ENCODE measurements at regions not wholly inside any gene's neighbourhood (a gene's known extent, or its start where the extent isn't known, plus 50 kb on each side); places are given as distances from the start of the nearest gene placed in this dataset.
"Not testable (repeated sequence)": the region's sequence is repeated elsewhere in the genome, so short reads cannot be mapped to it uniquely, and the experiment has no call there.

DNA sequence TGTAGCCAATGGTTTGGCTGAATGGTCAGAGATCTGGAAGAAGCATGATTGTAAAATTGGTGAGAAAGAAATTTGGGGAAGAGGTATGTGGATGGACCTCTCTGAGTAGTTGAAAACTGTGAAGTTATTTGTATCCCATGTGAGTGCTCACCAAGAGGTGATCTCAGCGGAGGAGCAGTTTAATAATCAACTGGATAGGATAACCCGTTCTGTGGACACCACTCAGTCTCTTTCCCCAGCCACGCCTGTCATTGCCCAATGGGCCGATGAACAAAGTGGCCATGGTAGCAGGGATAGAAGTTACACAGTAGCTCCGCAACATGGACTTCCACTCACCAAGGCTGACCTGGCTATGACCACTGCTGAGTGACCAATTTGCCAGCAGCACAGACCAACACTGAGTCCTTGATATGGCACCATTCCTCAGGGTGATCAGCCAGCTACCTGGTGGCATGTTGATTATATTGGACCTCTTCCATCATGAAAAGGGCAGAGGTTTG is 257.4 kb upstream of the ATXN7L3B start:
- ATAC-seq, result no peak

DNA sequence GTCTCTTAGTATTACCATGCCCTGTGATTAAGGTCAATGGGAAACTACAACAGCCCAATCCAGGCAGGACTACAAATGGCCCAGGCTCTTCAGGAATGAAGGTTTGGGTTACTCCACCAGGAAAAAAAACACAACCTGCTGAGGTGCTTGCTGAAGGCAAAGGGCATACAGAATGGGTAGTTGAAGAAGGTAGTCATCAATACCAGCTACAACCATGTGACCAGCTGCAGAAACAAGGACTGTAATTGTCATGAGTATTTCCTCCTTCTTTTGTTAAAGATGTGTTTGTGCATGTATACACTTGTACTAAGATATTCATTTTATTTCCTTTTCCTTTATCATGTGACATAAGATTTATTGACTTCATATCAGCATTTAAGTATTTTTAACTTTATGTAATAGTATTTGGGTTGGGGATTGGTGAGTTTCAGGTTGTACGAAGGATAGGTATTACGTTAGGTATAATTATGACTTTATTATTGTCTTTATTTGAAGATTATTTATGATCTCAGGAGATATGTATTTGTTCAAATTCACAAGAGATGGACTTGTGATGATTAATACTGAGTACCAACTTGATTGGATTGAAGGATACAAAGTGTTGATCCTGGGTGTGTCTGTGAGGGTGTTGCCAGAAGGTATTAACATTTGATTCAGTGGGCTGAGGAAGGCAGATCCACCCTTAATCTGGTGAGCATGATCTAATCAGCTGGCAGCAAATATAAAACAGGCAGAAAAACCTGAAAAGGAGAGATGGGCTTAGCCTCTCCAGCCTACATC is 256.0 kb upstream of the ATXN7L3B start:
- H3K27ac ChIP-seq; H3K4me2 ChIP-seq; H3K4me3 ChIP-seq; DNase-seq (ENCODE audit: low read depth in 1 of 2, low spot score in 1 of 2); CTCF ChIA-PET; POLR2A ChIA-PET; H3K4me1 ChIP-seq; ATAC-seq: not testable (repeated sequence)
- WGBS (ENCODE audit: missing lambda C conversion rate), result 81% methylated on average over 2 of the region's 2 CpGs
- FAIRE-seq, result peak; percentile 73
- H3K9me3 ChIP-seq, result peaks cover 19% of the 10 kb centered on the region

More for the DNA sequence above, 257.4 kb upstream of the ATXN7L3B start:
- Histone ChIP-seq H3K27ac (no peak overlapping the region), H3K9me3 (peaks cover 24% of the 10 kb centered on the region), H3K4me1 (no peaks in the 10 kb centered on the region), H3K4me3 (no peak overlapping the region), H3K4me2 (no peak overlapping the region)
- DNase-seq (ENCODE audit: low read depth in 1 of 2, low spot score in 1 of 2) (no peak), FAIRE-seq (no peak)
- TF ChIP-seq, protein P1, sequence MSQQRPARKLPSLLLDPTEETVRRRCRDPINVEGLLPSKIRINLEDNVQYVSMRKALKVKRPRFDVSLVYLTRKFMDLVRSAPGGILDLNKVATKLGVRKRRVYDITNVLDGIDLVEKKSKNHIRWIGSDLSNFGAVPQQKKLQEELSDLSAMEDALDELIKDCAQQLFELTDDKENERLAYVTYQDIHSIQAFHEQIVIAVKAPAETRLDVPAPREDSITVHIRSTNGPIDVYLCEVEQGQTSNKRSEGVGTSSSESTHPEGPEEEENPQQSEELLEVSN (IDR thresholded peaks at IDR 0.05; ENCODE audit: borderline replicate concordance, low read depth), result no peak
- TF ChIP-seq CBX8 (IDR thresholded peaks at IDR 0.05) (no peak), HES2 (IDR thresholded peaks at IDR 0.05) (no peak), MAX (IDR thresholded peaks at IDR 0.05) (no peak), MAFK (IDR thresholded peaks at IDR 0.05; ENCODE audit: partially characterized antibody) (no peak), NFE2L2 (conservative IDR thresholded peaks at IDR 0.05; ENCODE audit: low read length) (no peak), HOXA7 (CRISPR knock-in tag; IDR thresholded peaks at IDR 0.05) (no peak), CEBPB (IDR thresholded peaks at IDR 0.05) (no peak), EP300 (IDR thresholded peaks at IDR 0.05) (no peak), PBX3 (IDR thresholded peaks at IDR 0.05) (no peak), RFX5 (IDR thresholded peaks at IDR 0.05) (no peak), KDM1A (IDR thresholded peaks at IDR 0.05; ENCODE audit: low read depth) (no peak), KDM5A (IDR thresholded peaks at IDR 0.05) (no peak), NR3C1 (IDR thresholded peaks at IDR 0.05) (no peak)
- TF ChIP-seq, protein P2, sequence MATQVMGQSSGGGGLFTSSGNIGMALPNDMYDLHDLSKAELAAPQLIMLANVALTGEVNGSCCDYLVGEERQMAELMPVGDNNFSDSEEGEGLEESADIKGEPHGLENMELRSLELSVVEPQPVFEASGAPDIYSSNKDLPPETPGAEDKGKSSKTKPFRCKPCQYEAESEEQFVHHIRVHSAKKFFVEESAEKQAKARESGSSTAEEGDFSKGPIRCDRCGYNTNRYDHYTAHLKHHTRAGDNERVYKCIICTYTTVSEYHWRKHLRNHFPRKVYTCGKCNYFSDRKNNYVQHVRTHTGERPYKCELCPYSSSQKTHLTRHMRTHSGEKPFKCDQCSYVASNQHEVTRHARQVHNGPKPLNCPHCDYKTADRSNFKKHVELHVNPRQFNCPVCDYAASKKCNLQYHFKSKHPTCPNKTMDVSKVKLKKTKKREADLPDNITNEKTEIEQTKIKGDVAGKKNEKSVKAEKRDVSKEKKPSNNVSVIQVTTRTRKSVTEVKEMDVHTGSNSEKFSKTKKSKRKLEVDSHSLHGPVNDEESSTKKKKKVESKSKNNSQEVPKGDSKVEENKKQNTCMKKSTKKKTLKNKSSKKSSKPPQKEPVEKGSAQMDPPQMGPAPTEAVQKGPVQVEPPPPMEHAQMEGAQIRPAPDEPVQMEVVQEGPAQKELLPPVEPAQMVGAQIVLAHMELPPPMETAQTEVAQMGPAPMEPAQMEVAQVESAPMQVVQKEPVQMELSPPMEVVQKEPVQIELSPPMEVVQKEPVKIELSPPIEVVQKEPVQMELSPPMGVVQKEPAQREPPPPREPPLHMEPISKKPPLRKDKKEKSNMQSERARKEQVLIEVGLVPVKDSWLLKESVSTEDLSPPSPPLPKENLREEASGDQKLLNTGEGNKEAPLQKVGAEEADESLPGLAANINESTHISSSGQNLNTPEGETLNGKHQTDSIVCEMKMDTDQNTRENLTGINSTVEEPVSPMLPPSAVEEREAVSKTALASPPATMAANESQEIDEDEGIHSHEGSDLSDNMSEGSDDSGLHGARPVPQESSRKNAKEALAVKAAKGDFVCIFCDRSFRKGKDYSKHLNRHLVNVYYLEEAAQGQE (IDR thresholded peaks at IDR 0.05), result no peak
- TF ChIP-seq, protein P3, sequence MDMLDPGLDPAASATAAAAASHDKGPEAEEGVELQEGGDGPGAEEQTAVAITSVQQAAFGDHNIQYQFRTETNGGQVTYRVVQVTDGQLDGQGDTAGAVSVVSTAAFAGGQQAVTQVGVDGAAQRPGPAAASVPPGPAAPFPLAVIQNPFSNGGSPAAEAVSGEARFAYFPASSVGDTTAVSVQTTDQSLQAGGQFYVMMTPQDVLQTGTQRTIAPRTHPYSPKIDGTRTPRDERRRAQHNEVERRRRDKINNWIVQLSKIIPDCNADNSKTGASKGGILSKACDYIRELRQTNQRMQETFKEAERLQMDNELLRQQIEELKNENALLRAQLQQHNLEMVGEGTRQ (IDR thresholded peaks at IDR 0.05), result no peak
- CTCF ChIA-PET, result no interaction called here
- WGBS (ENCODE audit: missing lambda C conversion rate), result 64% methylated on average over 5 of the region's 5 CpGs
- POLR2A ChIA-PET, result no interaction called here

DNA sequence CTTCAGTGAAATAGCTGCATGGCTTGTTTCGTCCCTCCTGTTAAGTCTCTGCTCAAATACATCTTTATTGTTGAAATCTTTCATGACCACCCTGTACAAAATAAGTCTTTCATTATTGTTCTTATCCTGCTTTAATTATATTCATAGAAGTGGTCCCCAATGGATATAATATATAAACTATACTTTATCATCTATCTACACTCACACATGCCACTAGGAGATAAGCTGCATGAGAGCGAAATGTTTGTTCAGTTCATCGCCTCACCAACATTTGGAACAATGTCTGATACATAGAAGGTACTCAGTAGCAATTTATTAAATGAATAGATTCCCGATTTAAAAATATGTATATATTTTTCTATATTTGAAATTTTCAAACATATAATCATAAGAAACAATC is 254.0 kb upstream of the ATXN7L3B start:
- WGBS (ENCODE audit: missing lambda C conversion rate), result 59% methylated on average over 4 of the region's 4 CpGs
- DNase-seq (ENCODE audit: low read depth in 1 of 2, low spot score in 1 of 2) (no peak), ATAC-seq (no peak), FAIRE-seq (no peak)
- CTCF ChIA-PET, result no interaction called here
- Histone ChIP-seq H3K9me3 (no peaks in the 10 kb centered on the region; the same call in 2 of the 3 replicates), H3K4me2 (no peak overlapping the region), H3K27ac (no peak overlapping the region), H3K4me3 (no peak overlapping the region), H3K4me1 (no peaks in the 10 kb centered on the region)
- POLR2A ChIA-PET, result no interaction called here
- TF ChIP-seq CHD2 (IDR thresholded peaks at IDR 0.05; ENCODE audit: low read length, partially characterized antibody) (no peak), HOXB5 (CRISPR knock-in tag; IDR thresholded peaks at IDR 0.05) (no peak), NPAS2 (CRISPR knock-in tag; IDR thresholded peaks at IDR 0.05; ENCODE audit: borderline replicate concordance) (no peak), NFE2L2 (conservative IDR thresholded peaks at IDR 0.05; ENCODE audit: low read length) (no peak), TP53 (CRISPR knock-in tag; IDR thresholded peaks at IDR 0.05) (no peak), RARB (CRISPR knock-in tag; IDR thresholded peaks at IDR 0.05) (no peak), CBX8 (IDR thresholded peaks at IDR 0.05) (no peak)
- TF ChIP-seq, protein P3 (IDR thresholded peaks at IDR 0.05), result no peak

Measured in A549 (cell line).